ENCODE measurements at regions not wholly inside any gene's neighbourhood (a gene's known extent, or its start where the extent isn't known, plus 50 kb on each side); places are given as distances from the start of the nearest gene placed in this dataset.

DNA sequence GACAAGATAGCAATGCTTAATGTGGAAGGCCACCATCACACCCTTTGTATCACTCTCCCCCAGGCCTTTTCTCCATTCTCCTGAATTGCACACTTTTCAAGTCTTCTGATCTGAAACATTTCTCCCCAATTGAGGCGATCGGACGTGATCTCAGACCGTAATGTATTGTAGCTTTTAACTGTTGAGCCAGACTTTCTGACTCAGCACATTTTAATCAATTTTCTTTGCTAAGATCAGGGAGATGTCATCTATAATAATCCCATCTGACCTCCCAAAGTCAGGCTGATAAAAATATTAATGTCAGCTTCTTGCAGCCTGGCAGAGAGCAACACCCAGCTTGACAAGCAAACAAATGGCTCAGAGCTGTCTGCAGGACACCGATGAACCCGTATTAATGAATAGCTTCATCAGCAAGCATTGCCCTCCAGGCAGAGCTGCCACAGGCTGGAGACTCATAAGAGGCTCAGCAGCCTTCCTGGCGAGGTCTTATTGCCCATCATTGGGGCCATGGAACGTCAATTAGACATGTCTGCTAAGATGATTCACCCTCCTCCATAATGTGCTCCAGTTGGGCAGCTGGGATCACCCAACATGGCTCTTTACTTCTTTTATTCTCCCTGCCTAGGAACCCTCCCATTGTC is 60.2 kb upstream of the UQCRFS1 start (continued):
- no peak for TF ChIP-seq CREB1 (CRISPR knock-in tag; IDR thresholded peaks at IDR 0.05)
- TF ChIP-seq KAT7 (CRISPR knock-in tag; IDR thresholded peaks at IDR 0.05; ENCODE audit: borderline replicate concordance) = no peak
- TF ChIP-seq IRF2 (CRISPR knock-in tag; IDR thresholded peaks at IDR 0.05; ENCODE audit: borderline replicate concordance, low read depth) = no peak
- TF ChIP-seq TCF7 (CRISPR knock-in tag; IDR thresholded peaks at IDR 0.05; ENCODE audit: low read depth) = no peak

DNA sequence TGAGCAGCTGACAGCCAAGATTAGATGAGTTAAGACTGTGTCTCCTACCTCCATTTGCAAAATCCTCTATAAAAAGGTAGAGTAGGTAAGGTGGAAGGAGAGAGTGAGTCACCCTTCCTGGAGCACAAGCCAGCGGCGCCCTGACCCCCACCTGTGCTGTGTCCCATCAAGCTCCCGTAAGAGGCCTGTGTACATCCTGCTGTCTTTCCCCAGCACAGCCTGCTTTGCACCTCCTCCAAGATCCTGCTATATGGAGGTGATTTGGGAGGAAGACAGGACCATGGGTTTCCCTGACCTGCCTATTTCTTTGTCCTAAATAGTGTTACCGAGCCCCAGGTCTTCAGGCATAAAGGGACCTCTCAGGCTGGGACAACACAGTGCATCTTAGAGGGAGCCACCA is 62.3 kb upstream of the UQCRFS1 start:
- ChIA-PET CTCF (interaction anchor here (0.8 to 1.6 kb wide), 3 partner anchors 12 to 253 kb away, joined by 3 to 5 read pairs (median 4); no protein-coding TSS in a partner anchor), POLR2A (no interaction called here)
- 0 out of 2 replicates have a peak, but pooled peaks cover 2% of the 10 kb centered on the region for H3K36me3 Mint-ChIP-seq
- peaks cover 10% of the 10 kb centered on the region for H3K9me3 Mint-ChIP-seq
- TF ChIP-seq, protein P1, sequence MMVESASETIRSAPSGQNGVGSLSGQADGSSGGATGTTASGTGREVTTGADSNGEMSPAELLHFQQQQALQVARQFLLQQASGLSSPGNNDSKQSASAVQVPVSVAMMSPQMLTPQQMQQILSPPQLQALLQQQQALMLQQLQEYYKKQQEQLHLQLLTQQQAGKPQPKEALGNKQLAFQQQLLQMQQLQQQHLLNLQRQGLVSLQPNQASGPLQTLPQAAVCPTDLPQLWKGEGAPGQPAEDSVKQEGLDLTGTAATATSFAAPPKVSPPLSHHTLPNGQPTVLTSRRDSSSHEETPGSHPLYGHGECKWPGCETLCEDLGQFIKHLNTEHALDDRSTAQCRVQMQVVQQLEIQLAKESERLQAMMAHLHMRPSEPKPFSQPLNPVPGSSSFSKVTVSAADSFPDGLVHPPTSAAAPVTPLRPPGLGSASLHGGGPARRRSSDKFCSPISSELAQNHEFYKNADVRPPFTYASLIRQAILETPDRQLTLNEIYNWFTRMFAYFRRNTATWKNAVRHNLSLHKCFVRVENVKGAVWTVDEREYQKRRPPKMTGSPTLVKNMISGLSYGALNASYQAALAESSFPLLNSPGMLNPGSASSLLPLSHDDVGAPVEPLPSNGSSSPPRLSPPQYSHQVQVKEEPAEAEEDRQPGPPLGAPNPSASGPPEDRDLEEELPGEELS (CRISPR knock-in tag; IDR thresholded peaks at IDR 0.05) = no peak
- TF ChIP-seq TEAD1 (CRISPR knock-in tag; IDR thresholded peaks at IDR 0.05) (no peak), ZNF396 (CRISPR knock-in tag; IDR thresholded peaks at IDR 0.05; ENCODE audit: borderline replicate concordance) (no peak), HMGA2 (CRISPR knock-in tag; IDR thresholded peaks at IDR 0.05) (no peak), ETV6 (CRISPR knock-in tag; IDR thresholded peaks at IDR 0.05) (no peak)
- TF ChIP-seq, protein P2, sequence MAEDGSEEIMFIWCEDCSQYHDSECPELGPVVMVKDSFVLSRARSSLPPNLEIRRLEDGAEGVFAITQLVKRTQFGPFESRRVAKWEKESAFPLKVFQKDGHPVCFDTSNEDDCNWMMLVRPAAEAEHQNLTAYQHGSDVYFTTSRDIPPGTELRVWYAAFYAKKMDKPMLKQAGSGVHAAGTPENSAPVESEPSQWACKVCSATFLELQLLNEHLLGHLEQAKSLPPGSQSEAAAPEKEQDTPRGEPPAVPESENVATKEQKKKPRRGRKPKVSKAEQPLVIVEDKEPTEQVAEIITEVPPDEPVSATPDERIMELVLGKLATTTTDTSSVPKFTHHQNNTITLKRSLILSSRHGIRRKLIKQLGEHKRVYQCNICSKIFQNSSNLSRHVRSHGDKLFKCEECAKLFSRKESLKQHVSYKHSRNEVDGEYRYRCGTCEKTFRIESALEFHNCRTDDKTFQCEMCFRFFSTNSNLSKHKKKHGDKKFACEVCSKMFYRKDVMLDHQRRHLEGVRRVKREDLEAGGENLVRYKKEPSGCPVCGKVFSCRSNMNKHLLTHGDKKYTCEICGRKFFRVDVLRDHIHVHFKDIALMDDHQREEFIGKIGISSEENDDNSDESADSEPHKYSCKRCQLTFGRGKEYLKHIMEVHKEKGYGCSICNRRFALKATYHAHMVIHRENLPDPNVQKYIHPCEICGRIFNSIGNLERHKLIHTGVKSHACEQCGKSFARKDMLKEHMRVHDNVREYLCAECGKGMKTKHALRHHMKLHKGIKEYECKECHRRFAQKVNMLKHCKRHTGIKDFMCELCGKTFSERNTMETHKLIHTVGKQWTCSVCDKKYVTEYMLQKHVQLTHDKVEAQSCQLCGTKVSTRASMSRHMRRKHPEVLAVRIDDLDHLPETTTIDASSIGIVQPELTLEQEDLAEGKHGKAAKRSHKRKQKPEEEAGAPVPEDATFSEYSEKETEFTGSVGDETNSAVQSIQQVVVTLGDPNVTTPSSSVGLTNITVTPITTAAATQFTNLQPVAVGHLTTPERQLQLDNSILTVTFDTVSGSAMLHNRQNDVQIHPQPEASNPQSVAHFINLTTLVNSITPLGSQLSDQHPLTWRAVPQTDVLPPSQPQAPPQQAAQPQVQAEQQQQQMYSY (CRISPR knock-in tag; IDR thresholded peaks at IDR 0.05) = no peak
- ATAC-seq (no peak), DNase-seq (ENCODE audit: low spot score) (no peak)
- H3K4me1 Mint-ChIP-seq = peaks cover 14% of the 10 kb centered on the region
- H3K27ac Mint-ChIP-seq = no peak overlapping the region
- no peak overlapping the region for H3K4me3 Mint-ChIP-seq
- no peaks in the 10 kb centered on the region for H3K27me3 Mint-ChIP-seq (ENCODE audit: low read depth)

DNA sequence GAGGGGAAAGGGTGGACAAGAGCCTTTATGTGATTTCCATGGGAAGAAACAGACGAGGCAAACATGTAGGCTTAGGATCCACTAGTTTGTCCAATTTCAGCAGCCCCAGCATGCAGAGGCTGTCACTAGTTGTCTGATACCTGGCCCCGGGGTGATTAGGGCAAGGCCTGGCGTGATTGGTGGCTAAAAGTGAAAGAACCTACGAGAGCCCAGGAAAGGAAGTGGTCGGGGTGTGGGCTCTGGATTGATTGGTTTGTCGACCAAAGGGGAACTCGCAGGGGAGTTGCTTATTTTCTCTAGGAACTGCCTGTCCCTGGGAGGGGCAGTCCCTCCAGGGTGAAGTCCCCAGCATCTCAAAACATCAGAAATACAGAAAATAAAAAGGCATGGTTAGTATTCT is 64.2 kb upstream of the UQCRFS1 start:
- ChIA-PET CTCF (interaction anchor here (0.6 to 0.8 kb wide), 3 partner anchors 14 to 84 kb away, joined by 3 to 4 read pairs (median 3); no protein-coding TSS in a partner anchor), POLR2A (no interaction called here)
- DNase-seq (ENCODE audit: low spot score) (peak; percentile 46), ATAC-seq (peak; percentile 99)
- Mint-ChIP-seq H3K4me1 (peaks cover 12% of the 10 kb centered on the region), H3K27me3 (ENCODE audit: low read depth) (no peaks in the 10 kb centered on the region), H3K9me3 (peaks cover 8% of the 10 kb centered on the region), H3K27ac (no peak overlapping the region), H3K36me3 (no peaks in the 10 kb centered on the region), H3K4me3 (peak overlapping the region; percentile 46)
- TF ChIP-seq, protein P3, sequence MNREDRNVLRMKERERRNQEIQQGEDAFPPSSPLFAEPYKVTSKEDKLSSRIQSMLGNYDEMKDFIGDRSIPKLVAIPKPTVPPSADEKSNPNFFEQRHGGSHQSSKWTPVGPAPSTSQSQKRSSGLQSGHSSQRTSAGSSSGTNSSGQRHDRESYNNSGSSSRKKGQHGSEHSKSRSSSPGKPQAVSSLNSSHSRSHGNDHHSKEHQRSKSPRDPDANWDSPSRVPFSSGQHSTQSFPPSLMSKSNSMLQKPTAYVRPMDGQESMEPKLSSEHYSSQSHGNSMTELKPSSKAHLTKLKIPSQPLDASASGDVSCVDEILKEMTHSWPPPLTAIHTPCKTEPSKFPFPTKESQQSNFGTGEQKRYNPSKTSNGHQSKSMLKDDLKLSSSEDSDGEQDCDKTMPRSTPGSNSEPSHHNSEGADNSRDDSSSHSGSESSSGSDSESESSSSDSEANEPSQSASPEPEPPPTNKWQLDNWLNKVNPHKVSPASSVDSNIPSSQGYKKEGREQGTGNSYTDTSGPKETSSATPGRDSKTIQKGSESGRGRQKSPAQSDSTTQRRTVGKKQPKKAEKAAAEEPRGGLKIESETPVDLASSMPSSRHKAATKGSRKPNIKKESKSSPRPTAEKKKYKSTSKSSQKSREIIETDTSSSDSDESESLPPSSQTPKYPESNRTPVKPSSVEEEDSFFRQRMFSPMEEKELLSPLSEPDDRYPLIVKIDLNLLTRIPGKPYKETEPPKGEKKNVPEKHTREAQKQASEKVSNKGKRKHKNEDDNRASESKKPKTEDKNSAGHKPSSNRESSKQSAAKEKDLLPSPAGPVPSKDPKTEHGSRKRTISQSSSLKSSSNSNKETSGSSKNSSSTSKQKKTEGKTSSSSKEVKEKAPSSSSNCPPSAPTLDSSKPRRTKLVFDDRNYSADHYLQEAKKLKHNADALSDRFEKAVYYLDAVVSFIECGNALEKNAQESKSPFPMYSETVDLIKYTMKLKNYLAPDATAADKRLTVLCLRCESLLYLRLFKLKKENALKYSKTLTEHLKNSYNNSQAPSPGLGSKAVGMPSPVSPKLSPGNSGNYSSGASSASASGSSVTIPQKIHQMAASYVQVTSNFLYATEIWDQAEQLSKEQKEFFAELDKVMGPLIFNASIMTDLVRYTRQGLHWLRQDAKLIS (CRISPR knock-in tag; IDR thresholded peaks at IDR 0.05; ENCODE audit: borderline replicate concordance) = no peak
- TF ChIP-seq NFYB (CRISPR knock-in tag; conservative IDR thresholded peaks at IDR 0.05; ENCODE audit: low read depth) = peak; percentile 50; the same call in 1 of the 2 replicates

All from WTC11 (cell line).